Calu3 (cell line): ENCODE measurements at regions not wholly inside any gene's neighbourhood (a gene's known extent, or its start where the extent isn't known, plus 50 kb on each side); places are given as distances from the start of the nearest gene placed in this dataset.
"Not testable (repeated sequence)": the region's sequence is repeated elsewhere in the genome, so short reads cannot be mapped to it uniquely, and the experiment has no call there.

Experiments
- BruUV-seq: library from RNA; stranded (reverse); fragments of 400-500 nt; replicated peaks from 2 replicates; lab custom pipeline; 2021; lab: Mats Ljungman, UMichigan
- CTCF ChIA-PET: fragments of 300-600 bp; sonication (Branson Sonifier 250); formaldehyde crosslinking; loops from one replicate; lab custom pipeline; 2022; ENCODE audit warnings: antibody characterized with exemption; lab: Charles Lee
- DNase-seq: peaks from one replicate; pipeline ENCODE4 v3.0.0; 2022
- H3K27ac Mint-ChIP-seq: one replicate; pipeline ENCODE4 v1.8.0; 2022; ENCODE audit warnings: mixed read lengths; ENCODE audit not compliant: unreplicated experiment
- H3K27me3 Mint-ChIP-seq: one replicate; pipeline ENCODE4 v1.8.0; 2022; ENCODE audit warnings: mixed read lengths; ENCODE audit not compliant: unreplicated experiment
- H3K36me3 Mint-ChIP-seq: one replicate; pipeline ENCODE4 v1.8.0; 2022; ENCODE audit warnings: mild to moderate bottlenecking, moderate library complexity, mixed read lengths; ENCODE audit not compliant: insufficient read depth, unreplicated experiment
- H3K4me1 Mint-ChIP-seq: one replicate; pipeline ENCODE4 v1.8.0; 2022; ENCODE audit warnings: mild to moderate bottlenecking, low read depth, mixed read lengths; ENCODE audit not compliant: unreplicated experiment
- H3K4me3 Mint-ChIP-seq: one replicate; pipeline ENCODE4 v1.8.0; 2022; ENCODE audit warnings: mild to moderate bottlenecking, low read depth, moderate library complexity, mixed read lengths; ENCODE audit not compliant: unreplicated experiment
- H3K9me3 Mint-ChIP-seq: one replicate; pipeline ENCODE4 v1.8.0; 2022; ENCODE audit warnings: low read depth, mixed read lengths; ENCODE audit not compliant: unreplicated experiment
- intact Hi-C: fragments of 100-400 bp; cut with micrococcal nuclease; formaldehyde crosslinking; loops from one replicate; pipeline ENCODE4 v1.10.0; 2022; ENCODE audit not compliant: unreplicated experiment
- TF ChIP-seq, protein P1 (sequence below): fragments of 200-600 bp; IDR thresholded peaks from one replicate; pipeline ENCODE4 v1.8.0; 2022; ENCODE audit warnings: antibody characterized with exemption; ENCODE audit not compliant: unreplicated experiment

DNA sequence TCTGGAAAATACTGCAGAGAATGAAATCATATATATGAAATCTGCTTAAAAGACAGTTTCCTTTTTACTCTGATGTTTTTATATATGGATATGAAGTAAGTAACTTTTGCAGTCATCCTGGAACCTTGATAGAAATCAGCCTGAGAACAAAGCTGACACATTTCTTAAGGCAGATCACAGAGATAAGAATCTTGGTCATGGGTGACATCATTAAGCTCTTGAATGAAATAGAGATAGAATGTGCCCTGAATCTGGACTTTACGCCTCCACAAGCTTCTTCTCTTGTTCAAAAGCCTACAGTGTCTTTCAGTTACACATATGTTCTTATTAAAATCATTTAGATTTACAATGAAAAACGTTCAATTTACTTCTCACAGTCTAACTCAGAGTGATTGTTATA, 319.1 kb upstream of the CNTNAP2 start:
- no peak for DNase-seq
- H3K9me3 Mint-ChIP-seq, result peaks cover 22% of the 10 kb centered on the region
- TF ChIP-seq, protein P1, sequence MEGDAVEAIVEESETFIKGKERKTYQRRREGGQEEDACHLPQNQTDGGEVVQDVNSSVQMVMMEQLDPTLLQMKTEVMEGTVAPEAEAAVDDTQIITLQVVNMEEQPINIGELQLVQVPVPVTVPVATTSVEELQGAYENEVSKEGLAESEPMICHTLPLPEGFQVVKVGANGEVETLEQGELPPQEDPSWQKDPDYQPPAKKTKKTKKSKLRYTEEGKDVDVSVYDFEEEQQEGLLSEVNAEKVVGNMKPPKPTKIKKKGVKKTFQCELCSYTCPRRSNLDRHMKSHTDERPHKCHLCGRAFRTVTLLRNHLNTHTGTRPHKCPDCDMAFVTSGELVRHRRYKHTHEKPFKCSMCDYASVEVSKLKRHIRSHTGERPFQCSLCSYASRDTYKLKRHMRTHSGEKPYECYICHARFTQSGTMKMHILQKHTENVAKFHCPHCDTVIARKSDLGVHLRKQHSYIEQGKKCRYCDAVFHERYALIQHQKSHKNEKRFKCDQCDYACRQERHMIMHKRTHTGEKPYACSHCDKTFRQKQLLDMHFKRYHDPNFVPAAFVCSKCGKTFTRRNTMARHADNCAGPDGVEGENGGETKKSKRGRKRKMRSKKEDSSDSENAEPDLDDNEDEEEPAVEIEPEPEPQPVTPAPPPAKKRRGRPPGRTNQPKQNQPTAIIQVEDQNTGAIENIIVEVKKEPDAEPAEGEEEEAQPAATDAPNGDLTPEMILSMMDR, result no peak
- no peaks in the 10 kb centered on the region for H3K36me3 Mint-ChIP-seq
- H3K27me3 Mint-ChIP-seq, result no peaks in the 10 kb centered on the region
- H3K27ac Mint-ChIP-seq, result no peak overlapping the region
- no peaks in the 10 kb centered on the region for H3K4me1 Mint-ChIP-seq
- no TSS peak for BruUV-seq
- intact Hi-C loops, result no loop called here
- CTCF ChIA-PET, result no interaction called here
- no peak overlapping the region for H3K4me3 Mint-ChIP-seq

DNA sequence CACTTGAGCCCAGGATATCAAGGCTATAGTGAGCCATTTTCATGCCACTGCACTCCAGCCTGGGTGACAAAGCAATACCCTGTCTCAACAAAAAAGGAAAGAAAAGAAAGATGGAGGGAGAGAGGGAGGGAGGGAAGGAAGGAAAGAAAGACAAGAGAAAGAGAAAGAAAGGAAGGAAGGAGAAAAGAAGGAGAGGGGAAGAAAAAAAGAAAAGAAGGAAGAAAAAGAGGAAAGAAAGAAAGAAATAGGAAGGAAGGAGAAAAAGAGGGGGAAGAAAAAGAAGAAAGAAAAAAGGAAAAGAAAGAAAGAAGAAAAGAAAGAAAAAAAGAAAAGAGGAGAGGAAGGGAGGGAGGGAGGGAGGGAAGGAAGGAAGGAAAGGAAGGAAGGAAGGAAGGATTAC, 321.5 kb upstream of the CNTNAP2 start:
- TF ChIP-seq, protein P1, result no peak
- DNase-seq, result no peak
- peaks cover 14% of the 10 kb centered on the region for H3K9me3 Mint-ChIP-seq
- no peaks in the 10 kb centered on the region for H3K36me3 Mint-ChIP-seq
- no peaks in the 10 kb centered on the region for H3K4me1 Mint-ChIP-seq
- H3K27me3 Mint-ChIP-seq, result no peaks in the 10 kb centered on the region
- intact Hi-C loops, result no loop called here
- CTCF ChIA-PET, result no interaction called here
- BruUV-seq, result no TSS peak
- no peak overlapping the region for H3K4me3 Mint-ChIP-seq
- H3K27ac Mint-ChIP-seq, result no peak overlapping the region

DNA sequence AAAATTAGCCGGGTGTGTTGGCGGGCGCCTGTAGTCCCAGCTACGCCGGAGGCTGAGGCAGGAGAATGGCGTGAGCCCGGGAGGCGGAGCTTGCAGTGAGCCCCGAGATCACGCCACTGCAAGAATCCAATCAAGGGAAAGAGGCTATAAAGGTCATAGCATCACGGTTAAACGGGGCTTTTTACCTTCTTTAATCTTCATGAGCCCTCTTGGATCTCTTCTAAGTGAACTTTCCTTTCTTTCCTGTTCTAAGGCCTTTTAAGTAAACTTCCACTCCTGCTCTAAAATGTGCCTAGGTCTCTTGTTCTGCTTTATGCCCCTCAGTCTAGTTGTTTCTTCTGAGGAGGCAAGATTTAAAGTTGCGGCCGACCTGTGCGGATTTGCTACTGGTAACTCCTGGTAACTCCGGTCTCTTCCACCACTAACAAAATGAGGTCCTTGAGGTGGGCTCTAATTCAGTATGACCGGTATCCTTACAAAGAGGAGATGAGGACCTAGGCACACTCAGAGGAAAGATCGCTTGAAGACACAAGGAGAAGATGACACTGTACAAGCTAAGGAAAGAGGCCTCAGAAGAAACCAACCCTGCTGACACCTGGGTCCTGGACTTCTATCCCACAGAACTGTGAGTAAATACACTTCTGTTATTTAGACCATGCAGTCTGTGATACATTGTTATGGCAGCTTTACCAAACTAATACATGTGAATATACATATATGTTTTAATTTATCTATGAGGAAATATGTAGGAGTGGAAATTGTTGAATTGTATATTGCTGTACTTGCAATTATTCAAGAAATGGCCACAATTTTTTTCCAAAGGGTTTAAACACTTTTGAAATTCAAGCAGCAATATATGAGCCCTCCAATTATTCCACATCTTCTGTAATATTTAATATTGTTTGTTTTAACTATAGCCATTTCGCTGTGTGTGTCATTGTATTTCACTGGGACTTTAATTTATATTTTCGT, 331.5 kb upstream of the CNTNAP2 start:
- Mint-ChIP-seq H3K9me3 (peaks cover 4% of the 10 kb centered on the region), H3K4me1 (no peaks in the 10 kb centered on the region), H3K27ac (no peak overlapping the region), H3K4me3 (no peak overlapping the region), H3K27me3 (no peaks in the 10 kb centered on the region), H3K36me3 (no peaks in the 10 kb centered on the region)
- CTCF ChIA-PET, result no interaction called here
- no peak for DNase-seq
- no TSS peak for BruUV-seq
- TF ChIP-seq, protein P1, result no peak
- intact Hi-C loops, result no loop called here

DNA sequence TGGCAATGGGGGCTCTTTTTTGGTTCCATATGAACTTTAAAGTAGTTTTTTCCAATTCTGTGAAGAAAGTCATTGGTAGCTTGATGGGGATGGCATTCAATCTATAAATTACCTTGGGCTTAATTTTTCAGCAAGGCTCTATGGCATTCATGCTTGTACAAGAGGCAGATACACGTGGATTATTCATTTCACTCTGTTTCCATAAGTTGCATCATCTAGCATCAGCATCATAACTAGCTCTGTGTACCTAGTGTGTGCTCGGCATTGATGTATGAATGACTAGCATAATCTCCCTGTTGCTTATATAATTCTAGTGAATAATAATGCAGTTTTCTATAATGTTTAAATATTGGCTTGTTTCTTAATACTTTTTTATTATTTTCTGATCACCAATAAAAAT, 335.2 kb upstream of the CNTNAP2 start:
- CTCF ChIA-PET, H3K4me3 Mint-ChIP-seq, H3K9me3 Mint-ChIP-seq, H3K4me1 Mint-ChIP-seq, BruUV-seq, H3K27me3 Mint-ChIP-seq, H3K27ac Mint-ChIP-seq, intact Hi-C loops, DNase-seq, H3K36me3 Mint-ChIP-seq: not testable (repeated sequence)

DNA sequence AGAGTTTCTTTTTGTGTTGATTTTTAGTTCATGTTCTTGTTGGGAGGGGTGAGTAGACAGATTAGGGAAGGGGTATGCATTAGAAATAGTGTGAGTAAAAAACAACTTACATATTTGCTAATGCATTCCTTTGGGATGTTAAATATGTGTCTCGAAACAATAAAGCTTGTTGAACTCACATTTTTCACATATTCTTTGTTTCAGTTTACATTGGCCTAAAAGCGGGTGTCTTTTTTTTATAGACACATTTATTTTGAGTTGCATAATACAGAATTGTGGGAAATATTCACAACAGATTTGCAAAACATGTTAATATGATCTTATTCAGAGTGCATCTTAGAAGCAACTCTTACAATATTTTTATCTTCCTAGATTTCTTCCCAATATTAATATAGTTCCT, 337.5 kb upstream of the CNTNAP2 start:
- Mint-ChIP-seq H3K36me3 (no peaks in the 10 kb centered on the region), H3K27me3 (no peaks in the 10 kb centered on the region), H3K4me3 (no peak overlapping the region), H3K27ac (no peak overlapping the region), H3K4me1 (no peaks in the 10 kb centered on the region), H3K9me3 (no peaks in the 10 kb centered on the region)
- intact Hi-C loops, result no loop called here
- TF ChIP-seq, protein P1, result no peak
- CTCF ChIA-PET, result no interaction called here
- DNase-seq, result no peak
- BruUV-seq, result no TSS peak
